ENCODE measurements at regions not wholly inside any gene's neighbourhood (a gene's known extent, or its start where the extent isn't known, plus 50 kb on each side); places are given as distances from the start of the nearest gene placed in this dataset.

GRCh38 chr11:25755381-25755780 lies 576.5 kb upstream of the ANO3 start:
- H3K27ac Mint-ChIP-seq = no peak overlapping the region
- H3K36me3 Mint-ChIP-seq (ENCODE audit: low read depth) = no peaks in the 10 kb centered on the region
- no peaks in the 10 kb centered on the region for H3K4me1 Mint-ChIP-seq (ENCODE audit: low read depth)
- H3K4me3 Mint-ChIP-seq = no peak overlapping the region
- peaks cover 16% of the 10 kb centered on the region for H3K9me3 Mint-ChIP-seq
- no peaks in the 10 kb centered on the region for H3K27me3 Mint-ChIP-seq (ENCODE audit: low read depth)

- H3K36me3 Mint-ChIP-seq (ENCODE audit: low read depth) = no peaks in the 10 kb centered on the region
- no peak overlapping the region for H3K27ac Mint-ChIP-seq
- H3K4me1 Mint-ChIP-seq (ENCODE audit: low read depth) = no peaks in the 10 kb centered on the region
- peaks cover 18% of the 10 kb centered on the region for H3K9me3 Mint-ChIP-seq
- H3K4me3 Mint-ChIP-seq = no peak overlapping the region
- H3K27me3 Mint-ChIP-seq (ENCODE audit: low read depth) = no peaks in the 10 kb centered on the region
Observed at GRCh38 chr11:25755918-25756584, 575.9 kb upstream of the ANO3 start.

DNA sequence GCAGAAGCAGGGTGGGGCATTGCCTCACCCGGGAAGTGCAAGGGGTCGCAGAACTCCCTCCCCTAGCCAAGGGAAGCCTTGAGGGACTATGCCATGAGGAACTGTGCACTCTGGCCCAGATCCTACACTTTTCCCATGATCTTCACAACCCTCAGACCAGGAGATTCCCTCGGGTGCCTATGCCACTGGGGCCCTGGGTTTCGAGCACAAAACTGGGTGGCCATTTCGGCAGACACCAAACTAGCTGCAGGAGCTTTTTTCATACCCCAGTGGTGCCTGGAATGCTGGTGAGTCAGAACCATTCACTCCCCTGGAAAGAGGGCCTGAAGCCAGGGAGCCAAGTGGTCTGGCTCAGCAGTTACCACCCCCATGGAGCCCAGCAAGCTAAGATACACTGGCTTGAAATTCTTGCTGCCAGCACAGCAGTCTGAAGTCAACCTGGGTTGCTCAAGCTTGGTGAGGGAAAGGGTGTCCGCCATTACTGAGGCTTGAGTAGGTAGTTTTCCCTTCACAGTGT lies 573.7 kb upstream of the ANO3 start:
- H3K27me3 Mint-ChIP-seq (ENCODE audit: low read depth) = no peaks in the 10 kb centered on the region
- no peak overlapping the region for H3K4me3 Mint-ChIP-seq
- H3K36me3 Mint-ChIP-seq (ENCODE audit: low read depth) = no peaks in the 10 kb centered on the region
- H3K27ac Mint-ChIP-seq = no peak overlapping the region
- no peaks in the 10 kb centered on the region for H3K4me1 Mint-ChIP-seq (ENCODE audit: low read depth)
- H3K9me3 Mint-ChIP-seq = peaks cover 19% of the 10 kb centered on the region

GRCh38 chr11:25766332-25767015 lies 565.5 kb upstream of the ANO3 start:
- Mint-ChIP-seq H3K36me3 (ENCODE audit: low read depth) (no peaks in the 10 kb centered on the region), H3K4me3 (no peak overlapping the region), H3K27ac (no peak overlapping the region), H3K4me1 (ENCODE audit: low read depth) (no peaks in the 10 kb centered on the region), H3K9me3 (peaks cover under 1% of the 10 kb centered on the region), H3K27me3 (ENCODE audit: low read depth) (no peaks in the 10 kb centered on the region)

DNA sequence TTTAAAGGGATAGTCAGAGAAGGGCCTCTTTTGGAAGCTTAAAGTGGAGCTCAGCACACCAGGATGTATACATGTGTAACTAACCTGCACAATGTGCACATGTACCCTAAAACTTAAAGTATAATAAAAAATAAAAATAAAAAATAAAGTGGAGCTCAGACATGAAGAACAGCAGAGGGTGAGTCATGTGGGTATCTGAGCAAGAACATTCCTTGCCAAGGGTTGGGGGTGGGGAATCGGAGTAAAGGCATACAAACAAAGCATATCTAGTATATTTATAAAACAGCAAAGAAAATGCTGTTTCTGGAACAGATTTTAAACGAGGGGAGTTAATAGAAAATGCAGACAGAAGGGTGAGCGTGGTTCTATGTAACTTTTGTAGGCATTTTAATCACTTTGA lies 562.6 kb upstream of the ANO3 start:
- Mint-ChIP-seq H3K9me3 (no peaks in the 10 kb centered on the region), H3K4me3 (no peak overlapping the region), H3K27ac (no peak overlapping the region), H3K4me1 (ENCODE audit: low read depth) (no peaks in the 10 kb centered on the region), H3K27me3 (ENCODE audit: low read depth) (no peaks in the 10 kb centered on the region), H3K36me3 (ENCODE audit: low read depth) (no peaks in the 10 kb centered on the region)

DNA sequence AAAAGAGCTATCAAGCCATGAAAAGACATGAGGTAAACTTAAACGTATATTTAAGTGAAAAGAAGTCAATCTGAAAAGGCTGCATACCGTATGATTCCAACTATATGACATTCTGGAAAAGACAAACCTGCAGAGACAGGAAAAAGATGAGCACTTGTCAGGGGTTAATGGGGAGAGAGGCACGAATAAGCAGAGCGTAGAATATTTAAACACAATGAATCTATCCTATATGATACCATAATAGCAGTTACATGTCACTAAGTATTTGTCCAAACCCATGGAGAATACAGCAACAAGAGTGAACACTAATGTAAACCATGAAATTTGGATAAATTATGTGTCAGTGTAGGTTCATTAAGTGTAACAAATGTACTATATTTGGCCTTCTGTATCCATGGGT lies 560.3 kb upstream of the ANO3 start:
- Mint-ChIP-seq H3K4me3 (no peak overlapping the region), H3K4me1 (ENCODE audit: low read depth) (no peaks in the 10 kb centered on the region), H3K27me3 (ENCODE audit: low read depth) (no peaks in the 10 kb centered on the region), H3K9me3 (no peaks in the 10 kb centered on the region), H3K27ac (no peak overlapping the region), H3K36me3 (ENCODE audit: low read depth) (no peaks in the 10 kb centered on the region)

DNA sequence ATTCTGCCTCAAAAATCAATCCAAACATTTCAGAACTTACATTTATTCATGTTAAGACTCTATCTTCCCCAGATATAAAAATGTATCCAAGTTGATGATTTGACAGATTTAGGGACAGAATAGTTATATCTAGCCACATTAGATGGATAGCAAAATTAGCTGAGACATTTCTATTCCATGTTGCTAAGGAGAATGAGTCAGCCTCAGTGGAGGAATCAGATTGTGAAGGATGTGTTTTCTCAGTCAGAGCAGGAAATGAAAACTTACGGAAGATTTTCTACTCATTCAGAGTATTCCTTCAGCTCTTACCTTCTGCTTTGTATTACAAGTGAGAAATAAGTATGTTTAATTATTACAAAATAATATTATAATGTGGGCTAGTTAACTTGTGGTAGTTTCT lies 556.3 kb upstream of the ANO3 start:
- H3K27ac Mint-ChIP-seq = no peak overlapping the region
- H3K27me3 Mint-ChIP-seq (ENCODE audit: low read depth) = no peaks in the 10 kb centered on the region
- no peaks in the 10 kb centered on the region for H3K9me3 Mint-ChIP-seq
- H3K4me1 Mint-ChIP-seq (ENCODE audit: low read depth) = no peaks in the 10 kb centered on the region
- H3K36me3 Mint-ChIP-seq (ENCODE audit: low read depth) = no peaks in the 10 kb centered on the region
- no peak overlapping the region for H3K4me3 Mint-ChIP-seq

DNA sequence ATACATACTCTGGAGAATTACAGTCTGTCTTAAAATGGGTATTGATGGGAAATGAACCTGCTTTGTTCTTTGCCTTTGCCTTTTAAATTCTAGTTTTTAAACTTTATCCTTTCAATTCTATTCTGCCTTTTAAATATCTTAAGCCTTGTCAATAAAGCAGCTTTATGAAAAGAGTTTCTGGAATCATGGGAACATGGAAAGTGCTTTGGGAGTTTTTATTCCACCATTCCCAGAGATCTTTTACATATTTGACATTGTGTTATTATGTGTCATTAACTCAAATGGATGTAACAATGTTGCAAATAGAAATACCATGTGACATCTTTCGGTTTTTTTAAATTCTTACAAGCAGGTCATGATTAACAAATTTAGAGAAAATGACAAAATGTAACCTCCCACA lies 555.7 kb upstream of the ANO3 start:
- Mint-ChIP-seq H3K9me3 (no peaks in the 10 kb centered on the region), H3K36me3 (ENCODE audit: low read depth) (no peaks in the 10 kb centered on the region), H3K4me1 (ENCODE audit: low read depth) (no peaks in the 10 kb centered on the region), H3K27ac (no peak overlapping the region), H3K4me3 (no peak overlapping the region), H3K27me3 (ENCODE audit: low read depth) (no peaks in the 10 kb centered on the region)

- Mint-ChIP-seq H3K9me3 (peaks cover 6% of the 10 kb centered on the region), H3K36me3 (ENCODE audit: low read depth) (no peaks in the 10 kb centered on the region), H3K4me1 (ENCODE audit: low read depth) (no peaks in the 10 kb centered on the region), H3K27ac (no peak overlapping the region), H3K27me3 (ENCODE audit: low read depth) (no peaks in the 10 kb centered on the region), H3K4me3 (no peak overlapping the region)
Observed at GRCh38 chr11:25777343-25777742, 554.6 kb upstream of the ANO3 start.

- Mint-ChIP-seq H3K9me3 (peaks cover 15% of the 10 kb centered on the region), H3K36me3 (ENCODE audit: low read depth) (no peaks in the 10 kb centered on the region), H3K4me1 (ENCODE audit: low read depth) (no peaks in the 10 kb centered on the region), H3K4me3 (no peak overlapping the region), H3K27ac (no peak overlapping the region), H3K27me3 (ENCODE audit: low read depth) (no peaks in the 10 kb centered on the region)
Observed at GRCh38 chr11:25779033-25779432, 552.9 kb upstream of the ANO3 start.

DNA sequence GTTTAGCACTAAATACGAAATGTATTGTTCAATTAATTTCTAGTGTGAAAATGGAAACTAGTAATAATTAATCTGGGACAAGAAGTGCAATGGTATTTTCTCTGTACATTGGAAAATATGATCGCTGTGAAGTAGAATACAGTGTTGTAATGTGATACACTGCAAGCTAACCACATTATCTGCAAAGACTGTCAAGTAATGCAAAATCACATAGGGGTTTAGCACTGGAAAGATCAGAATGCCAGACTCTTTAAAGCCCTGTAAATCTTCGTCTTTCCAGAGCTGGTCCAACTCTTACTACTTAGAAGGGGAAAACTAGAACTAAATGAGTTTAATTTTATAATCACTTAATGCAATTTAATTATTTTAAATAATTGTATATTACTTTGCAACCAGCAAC lies 544.5 kb upstream of the ANO3 start:
- Mint-ChIP-seq H3K9me3 (peaks cover 9% of the 10 kb centered on the region), H3K4me3 (no peak overlapping the region), H3K27ac (no peak overlapping the region), H3K4me1 (ENCODE audit: low read depth) (no peaks in the 10 kb centered on the region), H3K27me3 (ENCODE audit: low read depth) (no peaks in the 10 kb centered on the region), H3K36me3 (ENCODE audit: low read depth) (no peaks in the 10 kb centered on the region)

DNA sequence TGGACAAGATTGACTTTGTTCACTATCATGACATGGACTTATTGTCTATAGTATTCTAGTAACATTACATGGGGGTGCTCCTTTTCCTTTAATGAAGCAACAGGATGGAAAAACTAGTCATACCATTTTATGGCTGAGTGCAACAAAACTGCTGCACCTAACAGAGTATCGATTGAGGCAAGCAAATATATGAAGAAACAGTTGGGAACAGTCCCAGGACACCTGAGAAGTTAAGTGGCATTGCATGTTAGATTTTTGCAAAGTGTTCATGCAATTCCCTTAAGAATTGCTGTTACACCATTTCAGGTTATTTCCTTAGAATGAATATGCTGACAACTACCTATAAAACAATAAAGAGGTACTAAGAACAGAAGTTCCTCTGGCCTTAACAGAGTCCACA lies 541.5 kb upstream of the ANO3 start:
- Mint-ChIP-seq H3K9me3 (peaks cover 6% of the 10 kb centered on the region), H3K36me3 (ENCODE audit: low read depth) (no peaks in the 10 kb centered on the region), H3K4me1 (ENCODE audit: low read depth) (no peaks in the 10 kb centered on the region)

GRCh38 chr11:25793637-25794036 lies 538.3 kb upstream of the ANO3 start:
- no peaks in the 10 kb centered on the region for H3K4me1 Mint-ChIP-seq (ENCODE audit: low read depth)

More for the DNA sequence above, 541.5 kb upstream of the ANO3 start:
- Mint-ChIP-seq H3K27ac (no peak overlapping the region), H3K4me3 (no peak overlapping the region), H3K27me3 (ENCODE audit: low read depth) (no peaks in the 10 kb centered on the region)

GRCh38 chr11:25794804-25795203 lies 537.1 kb upstream of the ANO3 start:
- Mint-ChIP-seq H3K4me1 (ENCODE audit: low read depth) (no peaks in the 10 kb centered on the region), H3K27ac (no peak overlapping the region)

More at GRCh38 chr11:25793637-25794036, 538.3 kb upstream of the ANO3 start:
- H3K36me3 Mint-ChIP-seq (ENCODE audit: low read depth) = no peaks in the 10 kb centered on the region
- H3K27ac Mint-ChIP-seq = no peak overlapping the region
- no peaks in the 10 kb centered on the region for H3K27me3 Mint-ChIP-seq (ENCODE audit: low read depth)
- peaks cover 11% of the 10 kb centered on the region for H3K9me3 Mint-ChIP-seq
- H3K4me3 Mint-ChIP-seq = no peak overlapping the region

GRCh38 chr11:25816411-25816810 lies 515.5 kb upstream of the ANO3 start:
- no peaks in the 10 kb centered on the region for H3K4me1 Mint-ChIP-seq (ENCODE audit: low read depth)
- no peak overlapping the region for H3K27ac Mint-ChIP-seq
- H3K27me3 Mint-ChIP-seq (ENCODE audit: low read depth) = no peaks in the 10 kb centered on the region
- no peak overlapping the region for H3K4me3 Mint-ChIP-seq
- no peaks in the 10 kb centered on the region for H3K36me3 Mint-ChIP-seq (ENCODE audit: low read depth)
- peaks cover 5% of the 10 kb centered on the region for H3K9me3 Mint-ChIP-seq

More at GRCh38 chr11:25794804-25795203, 537.1 kb upstream of the ANO3 start:
- Mint-ChIP-seq H3K4me3 (no peak overlapping the region), H3K9me3 (peaks cover 11% of the 10 kb centered on the region), H3K36me3 (ENCODE audit: low read depth) (no peaks in the 10 kb centered on the region), H3K27me3 (ENCODE audit: low read depth) (no peaks in the 10 kb centered on the region)
